ENCODE measurements at regions not wholly inside any gene's neighbourhood (a gene's known extent, or its start where the extent isn't known, plus 50 kb on each side); places are given as distances from the start of the nearest gene placed in this dataset.

DNA sequence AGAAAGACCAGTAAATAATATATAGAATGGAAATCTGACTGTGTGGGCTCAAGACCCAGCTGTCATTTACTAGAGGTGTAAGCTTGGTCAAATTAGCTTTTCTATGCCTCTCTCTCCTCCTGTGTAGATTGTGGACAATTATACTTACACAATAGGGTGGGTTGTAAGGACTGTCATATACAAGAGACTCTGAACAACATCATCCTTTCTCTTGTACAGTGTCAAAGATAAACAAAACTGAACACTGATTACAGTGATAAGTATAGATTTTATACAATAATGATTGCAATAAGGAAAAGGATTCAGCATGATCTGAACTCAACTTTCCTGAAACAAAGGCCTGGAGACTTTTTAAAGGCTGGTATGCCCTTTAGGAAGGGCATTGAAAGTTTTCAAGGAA lies 429.2 kb upstream of the HS3ST1 start:
- TF ChIP-seq, protein P1, sequence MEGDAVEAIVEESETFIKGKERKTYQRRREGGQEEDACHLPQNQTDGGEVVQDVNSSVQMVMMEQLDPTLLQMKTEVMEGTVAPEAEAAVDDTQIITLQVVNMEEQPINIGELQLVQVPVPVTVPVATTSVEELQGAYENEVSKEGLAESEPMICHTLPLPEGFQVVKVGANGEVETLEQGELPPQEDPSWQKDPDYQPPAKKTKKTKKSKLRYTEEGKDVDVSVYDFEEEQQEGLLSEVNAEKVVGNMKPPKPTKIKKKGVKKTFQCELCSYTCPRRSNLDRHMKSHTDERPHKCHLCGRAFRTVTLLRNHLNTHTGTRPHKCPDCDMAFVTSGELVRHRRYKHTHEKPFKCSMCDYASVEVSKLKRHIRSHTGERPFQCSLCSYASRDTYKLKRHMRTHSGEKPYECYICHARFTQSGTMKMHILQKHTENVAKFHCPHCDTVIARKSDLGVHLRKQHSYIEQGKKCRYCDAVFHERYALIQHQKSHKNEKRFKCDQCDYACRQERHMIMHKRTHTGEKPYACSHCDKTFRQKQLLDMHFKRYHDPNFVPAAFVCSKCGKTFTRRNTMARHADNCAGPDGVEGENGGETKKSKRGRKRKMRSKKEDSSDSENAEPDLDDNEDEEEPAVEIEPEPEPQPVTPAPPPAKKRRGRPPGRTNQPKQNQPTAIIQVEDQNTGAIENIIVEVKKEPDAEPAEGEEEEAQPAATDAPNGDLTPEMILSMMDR (IDR thresholded peaks at IDR 0.05) = no peak
- no peak for TF ChIP-seq POLR2A (IDR thresholded peaks at IDR 0.05)
- no peak for TF ChIP-seq EP300 (IDR thresholded peaks at IDR 0.05)

Data from tibial nerve (tissue), 4 donors.